SH-SY5Y (cell line): ENCODE measurements at regions not wholly inside any gene's neighbourhood (a gene's known extent, or its start where the extent isn't known, plus 50 kb on each side); places are given as distances from the start of the nearest gene placed in this dataset.

Source experiments
- GATA2 ChIP-seq: IDR thresholded peaks from 2 replicates; pipeline ENCODE4 v1.6.1; 2011; ENCODE audit warnings: mild to moderate bottlenecking, low read depth, low read length
- GATA3 ChIP-seq: IDR thresholded peaks from 2 replicates; pipeline ENCODE4 v1.6.1; 2011; ENCODE audit warnings: low read depth, mild to moderate bottlenecking, low read length, moderate library complexity

DNA sequence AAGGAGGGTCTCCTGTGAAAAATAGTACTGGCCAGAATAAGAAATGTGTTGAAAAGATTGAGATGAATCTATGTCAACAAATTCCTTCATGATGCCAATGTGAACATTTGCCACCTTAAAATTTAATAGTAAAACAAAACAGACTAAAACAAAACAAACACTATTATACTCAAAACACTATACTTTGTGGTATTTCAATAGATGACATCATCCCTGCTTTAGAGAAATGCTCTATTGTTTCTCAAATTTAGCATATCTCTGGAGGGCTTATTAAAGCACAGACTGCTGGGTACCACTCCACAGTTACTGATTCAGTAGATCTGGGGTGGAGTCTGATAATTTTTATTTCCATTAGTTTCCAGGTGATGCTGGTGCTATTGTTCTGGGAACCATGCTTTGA lies 579.4 kb upstream of the FAM98A start:
- TF ChIP-seq GATA2 (no peak), GATA3 (no peak)
